ENCODE measurements at regions not wholly inside any gene's neighbourhood (a gene's known extent, or its start where the extent isn't known, plus 50 kb on each side); places are given as distances from the start of the nearest gene placed in this dataset.
"Not testable (repeated sequence)": the region's sequence is repeated elsewhere in the genome, so short reads cannot be mapped to it uniquely, and the experiment has no call there.

DNA sequence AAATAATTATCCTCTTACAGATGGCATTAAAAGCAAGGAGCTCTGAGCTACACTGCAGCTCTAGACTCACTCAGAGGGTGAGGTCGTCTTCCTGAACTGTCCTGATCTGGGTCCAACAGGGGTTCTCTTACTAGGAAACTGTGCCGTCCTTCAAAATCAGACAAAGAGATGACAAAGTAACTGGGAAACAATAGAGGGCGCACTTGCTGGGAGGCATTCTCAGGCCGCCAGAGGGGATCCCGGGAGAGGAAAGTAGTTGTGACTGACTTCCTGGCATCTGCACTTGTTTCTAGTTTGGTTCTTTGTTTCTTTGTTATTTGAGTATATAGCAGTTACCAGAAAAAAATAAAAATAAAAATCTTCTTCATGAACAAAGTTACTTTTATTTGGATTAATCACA is 142.9 kb upstream of the MSX2 start:
- TF ChIP-seq, protein P1, sequence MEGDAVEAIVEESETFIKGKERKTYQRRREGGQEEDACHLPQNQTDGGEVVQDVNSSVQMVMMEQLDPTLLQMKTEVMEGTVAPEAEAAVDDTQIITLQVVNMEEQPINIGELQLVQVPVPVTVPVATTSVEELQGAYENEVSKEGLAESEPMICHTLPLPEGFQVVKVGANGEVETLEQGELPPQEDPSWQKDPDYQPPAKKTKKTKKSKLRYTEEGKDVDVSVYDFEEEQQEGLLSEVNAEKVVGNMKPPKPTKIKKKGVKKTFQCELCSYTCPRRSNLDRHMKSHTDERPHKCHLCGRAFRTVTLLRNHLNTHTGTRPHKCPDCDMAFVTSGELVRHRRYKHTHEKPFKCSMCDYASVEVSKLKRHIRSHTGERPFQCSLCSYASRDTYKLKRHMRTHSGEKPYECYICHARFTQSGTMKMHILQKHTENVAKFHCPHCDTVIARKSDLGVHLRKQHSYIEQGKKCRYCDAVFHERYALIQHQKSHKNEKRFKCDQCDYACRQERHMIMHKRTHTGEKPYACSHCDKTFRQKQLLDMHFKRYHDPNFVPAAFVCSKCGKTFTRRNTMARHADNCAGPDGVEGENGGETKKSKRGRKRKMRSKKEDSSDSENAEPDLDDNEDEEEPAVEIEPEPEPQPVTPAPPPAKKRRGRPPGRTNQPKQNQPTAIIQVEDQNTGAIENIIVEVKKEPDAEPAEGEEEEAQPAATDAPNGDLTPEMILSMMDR (IDR thresholded peaks at IDR 0.05; ENCODE audit: insufficient read depth, low read depth, low read length, missing control alignments) = no peak
- no peak overlapping the region for H3K4me3 ChIP-seq (ENCODE audit: low read depth, low read length)
- no peak for DNase-seq (ENCODE audit: low read depth)

DNA sequence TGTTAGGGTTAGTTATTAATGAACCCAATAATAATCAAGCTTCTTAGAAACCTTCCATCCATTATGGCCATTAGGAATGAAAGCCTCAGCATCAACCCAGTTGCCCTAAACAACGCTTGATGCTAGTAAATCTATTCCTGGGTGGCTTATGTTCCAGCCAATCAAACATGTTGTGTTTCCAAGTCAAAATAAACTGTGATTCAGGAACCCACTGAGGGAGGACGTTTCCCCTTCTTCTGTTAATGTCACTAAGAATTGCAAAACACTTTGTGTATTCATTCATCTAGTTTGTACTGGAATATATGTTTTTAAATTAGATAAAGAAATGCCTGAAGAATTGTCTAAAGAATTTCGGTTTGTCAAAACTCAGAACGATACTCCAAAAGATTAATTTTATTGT is 142.5 kb upstream of the MSX2 start:
- no peak for DNase-seq (ENCODE audit: low read depth)
- TF ChIP-seq, protein P1 (IDR thresholded peaks at IDR 0.05; ENCODE audit: insufficient read depth, low read depth, low read length, missing control alignments) = no peak
- no peak overlapping the region for H3K4me3 ChIP-seq (ENCODE audit: low read depth, low read length)

DNA sequence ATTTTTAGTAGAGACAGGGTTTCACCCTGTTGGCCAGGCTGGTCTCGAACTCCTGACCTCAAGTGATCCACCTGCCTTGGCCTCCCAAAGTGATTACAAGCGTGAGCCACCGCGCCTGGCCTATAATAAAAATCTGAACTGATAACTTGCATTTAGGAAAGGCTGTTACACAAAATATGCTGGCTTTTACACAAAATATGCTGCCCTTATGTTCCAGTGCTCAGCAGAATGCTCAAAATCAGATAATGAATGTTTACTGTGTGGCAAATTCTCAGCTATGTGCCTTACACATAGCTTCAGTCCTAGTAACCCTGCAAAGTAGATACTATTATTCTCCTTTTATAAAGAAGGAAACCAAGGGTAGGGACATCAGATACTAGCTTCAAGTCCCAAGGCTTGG is 141.3 kb upstream of the MSX2 start:
- TF ChIP-seq, protein P1 (IDR thresholded peaks at IDR 0.05; ENCODE audit: insufficient read depth, low read depth, low read length, missing control alignments) = no peak
- H3K4me3 ChIP-seq (ENCODE audit: low read depth, low read length) = no peak overlapping the region
- DNase-seq (ENCODE audit: low read depth) = no peak

DNA sequence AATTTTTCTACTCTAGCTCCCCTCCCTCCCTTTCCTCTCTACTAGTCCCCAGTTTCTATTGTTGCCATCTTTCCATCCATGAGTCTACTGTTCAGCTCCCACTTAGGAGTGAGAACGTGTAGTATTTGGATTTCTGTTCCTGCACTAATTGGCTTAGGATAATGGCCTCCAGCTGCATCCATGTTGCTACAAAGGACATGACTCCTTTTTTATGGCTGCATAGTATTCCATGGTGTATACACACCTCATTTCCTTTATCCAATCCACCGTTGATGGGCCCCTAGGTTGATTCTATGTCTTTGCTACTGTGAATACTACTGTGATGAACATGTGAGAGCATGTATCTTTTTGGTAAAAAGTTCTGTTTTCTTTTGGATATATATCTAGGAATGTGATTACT is 138.9 kb upstream of the MSX2 start:
- TF ChIP-seq, protein P1 (IDR thresholded peaks at IDR 0.05; ENCODE audit: insufficient read depth, low read depth, low read length, missing control alignments) = no peak
- DNase-seq (ENCODE audit: low read depth) = no peak

DNA sequence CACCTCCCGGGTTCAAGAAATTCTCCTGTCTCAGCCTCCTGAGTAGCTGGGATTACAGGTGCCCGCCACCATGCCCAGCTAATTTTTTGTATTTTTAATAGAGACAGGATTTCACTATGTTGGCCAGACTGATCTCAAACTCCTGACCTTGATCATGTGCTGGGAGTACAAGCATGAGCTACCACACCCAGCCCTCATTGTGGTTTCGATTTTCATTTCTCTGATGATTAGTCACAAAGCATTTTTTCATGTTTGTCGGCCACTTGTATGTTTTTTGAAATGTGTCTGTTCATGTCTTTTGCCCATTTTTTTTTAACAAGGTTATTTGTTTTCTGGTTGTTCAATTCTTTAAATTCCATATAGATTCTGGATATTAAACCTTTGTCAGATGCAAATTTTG is 138.2 kb upstream of the MSX2 start:
- H3K4me3 ChIP-seq (ENCODE audit: low read depth, low read length) = not testable (repeated sequence)
- peak; percentile 7 for DNase-seq (ENCODE audit: low read depth)

More for the DNA sequence above, 138.9 kb upstream of the MSX2 start:
- no peak overlapping the region for H3K4me3 ChIP-seq (ENCODE audit: low read depth, low read length)

DNA sequence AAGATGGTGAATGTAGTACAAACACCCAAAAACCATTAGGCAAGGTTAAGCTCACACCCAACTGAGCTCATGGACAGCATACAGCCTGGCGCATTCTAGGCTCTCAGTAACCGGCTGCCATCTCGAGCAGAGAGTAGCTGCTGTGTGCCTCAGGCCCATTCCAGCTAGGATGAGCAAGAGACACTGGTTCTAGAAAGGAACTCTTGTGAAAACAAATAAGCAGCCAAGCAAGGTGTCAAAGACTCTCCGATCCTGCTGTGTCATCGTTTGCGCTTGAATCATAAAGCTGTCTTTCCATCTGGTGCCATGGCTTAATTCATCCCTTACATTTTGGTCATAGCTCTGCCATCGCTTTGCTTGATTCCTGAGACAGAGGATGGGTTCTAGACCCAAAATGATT is 135.4 kb upstream of the MSX2 start:
- TF ChIP-seq, protein P1 (IDR thresholded peaks at IDR 0.05; ENCODE audit: insufficient read depth, low read depth, low read length, missing control alignments) = no peak
- no peak overlapping the region for H3K4me3 ChIP-seq (ENCODE audit: low read depth, low read length)
- no peak for DNase-seq (ENCODE audit: low read depth)

DNA sequence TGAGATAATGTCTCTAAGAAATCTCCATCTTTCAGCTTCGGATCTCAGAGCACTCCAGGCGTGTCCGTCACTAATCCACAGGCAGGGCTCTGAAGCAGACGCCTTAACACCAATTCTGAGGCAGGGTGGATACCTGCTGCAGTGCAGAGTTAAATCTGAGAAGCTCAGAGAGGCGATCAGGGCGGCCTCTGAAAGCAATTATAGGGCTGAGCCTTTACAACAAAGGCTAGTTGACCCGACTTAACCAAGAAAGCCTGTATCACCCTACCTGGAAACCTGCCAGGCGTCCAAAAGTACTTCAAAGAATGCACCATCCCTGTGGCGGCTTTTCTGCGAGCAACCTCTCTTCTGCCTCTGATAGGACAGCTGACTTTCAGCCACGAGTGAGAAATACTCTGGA is 134.8 kb upstream of the MSX2 start:
- no peak for DNase-seq (ENCODE audit: low read depth)
- TF ChIP-seq, protein P1 (IDR thresholded peaks at IDR 0.05; ENCODE audit: insufficient read depth, low read depth, low read length, missing control alignments) = no peak
- H3K4me3 ChIP-seq (ENCODE audit: low read depth, low read length) = no peak overlapping the region
